KOPT-K1 (cell line): ENCODE measurements at regions not wholly inside any gene's neighbourhood (a gene's known extent, or its start where the extent isn't known, plus 50 kb on each side); places are given as distances from the start of the nearest gene placed in this dataset.
"Not testable (repeated sequence)": the region's sequence is repeated elsewhere in the genome, so short reads cannot be mapped to it uniquely, and the experiment has no call there.

Source experiments
- H3K27ac ChIP-seq: fragments of 200-600 bp; sonication (generic); 2 replicates; pipeline ENCODE4 v1.5.1; 2016; ENCODE audit warnings: antibody characterized with exemption, mild to moderate bottlenecking, low read depth, low read length; ENCODE audit not compliant: poor library complexity, severe bottlenecking
- H3K36me3 ChIP-seq: fragments of 200-600 bp; sonication (generic); 2 replicates; pipeline ENCODE4 v1.5.1; 2017; ENCODE audit warnings: antibody characterized with exemption, mild to moderate bottlenecking, low read length, moderate library complexity; ENCODE audit not compliant: insufficient read depth
- H3K9me3 ChIP-seq: fragments of 200-600 bp; sonication (generic); 2 replicates; pipeline ENCODE4 v1.5.1; 2017; ENCODE audit warnings: antibody characterized with exemption, low read length, mild to moderate bottlenecking; ENCODE audit not compliant: insufficient read depth, poor library complexity, severe bottlenecking

GRCh38 chr11:67776852-67777520 is 102.6 kb upstream of the ALDH3B2 start:
- Histone ChIP-seq H3K27ac (no peak overlapping the region), H3K36me3 (no peaks in the 10 kb centered on the region), H3K9me3 (no peaks in the 10 kb centered on the region)

- not testable (repeated sequence) for H3K27ac ChIP-seq, H3K36me3 ChIP-seq, H3K9me3 ChIP-seq
These were observed 99.8 kb upstream of the ALDH3B2 start for GRCh38 chr11:67774175-67774574.

GRCh38 chr11:67768001-67768730 is 93.7 kb upstream of the ALDH3B2 start:
- H3K36me3 ChIP-seq, H3K9me3 ChIP-seq, H3K27ac ChIP-seq: not testable (repeated sequence)

GRCh38 chr11:67761211-67761610 is 86.8 kb upstream of the ALDH3B2 start:
- H3K36me3 ChIP-seq, H3K9me3 ChIP-seq, H3K27ac ChIP-seq: not testable (repeated sequence)

GRCh38 chr11:67759321-67759720 is 84.9 kb upstream of the ALDH3B2 start:
- H3K36me3 ChIP-seq, H3K9me3 ChIP-seq, H3K27ac ChIP-seq: not testable (repeated sequence)

- H3K36me3 ChIP-seq, H3K27ac ChIP-seq, H3K9me3 ChIP-seq: not testable (repeated sequence)
These were observed 84.0 kb upstream of the ALDH3B2 start for GRCh38 chr11:67758467-67758866.

- not testable (repeated sequence) for H3K9me3 ChIP-seq, H3K36me3 ChIP-seq, H3K27ac ChIP-seq
These were observed 83.6 kb upstream of the ALDH3B2 start for GRCh38 chr11:67758009-67758408.

- H3K27ac ChIP-seq, H3K36me3 ChIP-seq, H3K9me3 ChIP-seq: not testable (repeated sequence)
These were observed 79.4 kb upstream of the ALDH3B2 start for GRCh38 chr11:67753820-67754219.

- Histone ChIP-seq H3K9me3 (no peaks in the 10 kb centered on the region), H3K27ac (no peak overlapping the region), H3K36me3 (no peaks in the 10 kb centered on the region)
These were observed 70.8 kb upstream of the ALDH3B2 start for GRCh38 chr11:67745181-67745726.

- not testable (repeated sequence) for H3K27ac ChIP-seq
These were observed 69.8 kb upstream of the ALDH3B2 start for GRCh38 chr11:67744231-67744630.

GRCh38 chr11:67738231-67738630 is 63.8 kb upstream of the ALDH3B2 start:
- not testable (repeated sequence) for H3K36me3 ChIP-seq, H3K9me3 ChIP-seq

More at GRCh38 chr11:67744231-67744630, 69.8 kb upstream of the ALDH3B2 start:
- H3K36me3 ChIP-seq, H3K9me3 ChIP-seq: not testable (repeated sequence)

GRCh38 chr11:67737562-67738080 is 63.2 kb upstream of the ALDH3B2 start:
- not testable (repeated sequence) for H3K9me3 ChIP-seq, H3K36me3 ChIP-seq, H3K27ac ChIP-seq

More at GRCh38 chr11:67738231-67738630, 63.8 kb upstream of the ALDH3B2 start:
- not testable (repeated sequence) for H3K27ac ChIP-seq

- peaks cover 9% of the 10 kb centered on the region for H3K9me3 ChIP-seq
- H3K27ac ChIP-seq, result no peak overlapping the region
- H3K36me3 ChIP-seq, result no peaks in the 10 kb centered on the region
These were observed 57.8 kb upstream of the ALDH3B2 start for GRCh38 chr11:67732045-67732787.

GRCh38 chr11:67731583-67731982 is 57.2 kb upstream of the ALDH3B2 start:
- H3K27ac ChIP-seq, result no peak overlapping the region
- no peaks in the 10 kb centered on the region for H3K36me3 ChIP-seq

GRCh38 chr11:67728163-67728571 is 53.7 kb upstream of the ALDH3B2 start:
- H3K36me3 ChIP-seq, H3K9me3 ChIP-seq, H3K27ac ChIP-seq: not testable (repeated sequence)

More at GRCh38 chr11:67731583-67731982, 57.2 kb upstream of the ALDH3B2 start:
- peaks cover 9% of the 10 kb centered on the region for H3K9me3 ChIP-seq
